ENCODE measurements at regions not wholly inside any gene's neighbourhood (a gene's known extent, or its start where the extent isn't known, plus 50 kb on each side); places are given as distances from the start of the nearest gene placed in this dataset.

GRCh38 chr5:4627131-4627530, 513.0 kb upstream of the ADAMTS16 start:
- Histone ChIP-seq H3K36me3 (ENCODE audit: low read depth) (no peaks in the 10 kb centered on the region), H3K4me1 (ENCODE audit: insufficient read depth, poor library complexity, severe bottlenecking) (no peaks in the 10 kb centered on the region)
- no peak for DNase-seq (ENCODE audit: low spot score)

GRCh38 chr5:4627929-4628328, 512.2 kb upstream of the ADAMTS16 start:
- Histone ChIP-seq H3K4me3 (ENCODE audit: severe bottlenecking) (no peak overlapping the region), H3K4me1 (ENCODE audit: insufficient read depth, poor library complexity, severe bottlenecking) (no peaks in the 10 kb centered on the region)
- ATAC-seq (ENCODE audit: low read depth): no peak

More at GRCh38 chr5:4627131-4627530, 513.0 kb upstream of the ADAMTS16 start:
- ATAC-seq (ENCODE audit: low read depth): no peak
- Histone ChIP-seq H3K27ac (ENCODE audit: poor library complexity, severe bottlenecking) (no peak overlapping the region), H3K9me3 (ENCODE audit: severe bottlenecking) (peaks cover 3% of the 10 kb centered on the region), H3K27me3 (ENCODE audit: insufficient read depth, poor library complexity, severe bottlenecking) (peaks cover 4% of the 10 kb centered on the region), H3K4me3 (ENCODE audit: severe bottlenecking) (no peak overlapping the region)
- TF ChIP-seq, protein P1, sequence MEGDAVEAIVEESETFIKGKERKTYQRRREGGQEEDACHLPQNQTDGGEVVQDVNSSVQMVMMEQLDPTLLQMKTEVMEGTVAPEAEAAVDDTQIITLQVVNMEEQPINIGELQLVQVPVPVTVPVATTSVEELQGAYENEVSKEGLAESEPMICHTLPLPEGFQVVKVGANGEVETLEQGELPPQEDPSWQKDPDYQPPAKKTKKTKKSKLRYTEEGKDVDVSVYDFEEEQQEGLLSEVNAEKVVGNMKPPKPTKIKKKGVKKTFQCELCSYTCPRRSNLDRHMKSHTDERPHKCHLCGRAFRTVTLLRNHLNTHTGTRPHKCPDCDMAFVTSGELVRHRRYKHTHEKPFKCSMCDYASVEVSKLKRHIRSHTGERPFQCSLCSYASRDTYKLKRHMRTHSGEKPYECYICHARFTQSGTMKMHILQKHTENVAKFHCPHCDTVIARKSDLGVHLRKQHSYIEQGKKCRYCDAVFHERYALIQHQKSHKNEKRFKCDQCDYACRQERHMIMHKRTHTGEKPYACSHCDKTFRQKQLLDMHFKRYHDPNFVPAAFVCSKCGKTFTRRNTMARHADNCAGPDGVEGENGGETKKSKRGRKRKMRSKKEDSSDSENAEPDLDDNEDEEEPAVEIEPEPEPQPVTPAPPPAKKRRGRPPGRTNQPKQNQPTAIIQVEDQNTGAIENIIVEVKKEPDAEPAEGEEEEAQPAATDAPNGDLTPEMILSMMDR (IDR thresholded peaks at IDR 0.05; ENCODE audit: poor library complexity, severe bottlenecking): no peak

DNA sequence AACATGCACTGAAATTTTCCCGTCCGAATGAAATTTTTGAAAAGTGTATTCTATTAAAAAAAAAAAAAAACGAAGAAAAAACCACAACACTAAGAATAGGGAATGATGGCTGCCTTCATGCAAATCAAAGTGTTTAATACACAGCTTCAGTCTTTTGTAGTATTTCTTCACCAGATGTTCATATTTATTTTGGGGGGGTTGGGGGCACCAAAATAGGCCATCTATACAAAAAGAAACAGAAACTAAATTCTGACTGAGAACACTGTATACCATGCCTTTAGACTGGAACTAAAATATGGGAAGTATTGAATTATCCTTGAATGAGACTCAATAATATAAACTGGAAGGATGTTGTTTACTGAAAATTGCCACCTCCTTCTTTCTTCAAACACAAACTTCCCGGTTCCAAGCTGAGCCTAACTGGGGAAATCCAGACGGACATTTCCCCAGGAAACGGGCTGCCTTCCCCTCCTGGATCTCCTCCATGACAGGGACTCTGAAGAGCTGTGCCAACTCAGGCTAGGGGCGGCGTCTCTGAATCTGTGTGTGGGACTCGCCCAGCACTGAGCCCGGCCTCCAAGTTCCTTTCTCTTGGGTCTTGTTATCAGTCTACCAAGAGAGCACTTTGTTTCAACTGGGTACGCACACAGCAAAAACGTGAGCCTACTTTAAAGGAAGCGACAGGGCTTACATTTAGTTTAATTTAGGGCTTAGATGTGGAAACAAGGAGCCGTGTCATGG, 511.3 kb upstream of the ADAMTS16 start:
- Histone ChIP-seq H3K9me3 (ENCODE audit: severe bottlenecking) (peaks cover 3% of the 10 kb centered on the region), H3K27me3 (ENCODE audit: insufficient read depth, poor library complexity, severe bottlenecking) (peaks cover 6% of the 10 kb centered on the region), H3K4me1 (ENCODE audit: insufficient read depth, poor library complexity, severe bottlenecking) (no peaks in the 10 kb centered on the region), H3K27ac (ENCODE audit: poor library complexity, severe bottlenecking) (no peak overlapping the region), H3K4me3 (ENCODE audit: severe bottlenecking) (no peak overlapping the region), H3K36me3 (ENCODE audit: low read depth) (no peaks in the 10 kb centered on the region)
- no peak for ATAC-seq (ENCODE audit: low read depth)
- TF ChIP-seq, protein P1 (IDR thresholded peaks at IDR 0.05; ENCODE audit: poor library complexity, severe bottlenecking): no peak
- no peak for DNase-seq (ENCODE audit: low spot score)

More at GRCh38 chr5:4627929-4628328, 512.2 kb upstream of the ADAMTS16 start:
- Histone ChIP-seq H3K27ac (ENCODE audit: poor library complexity, severe bottlenecking) (no peak overlapping the region), H3K36me3 (ENCODE audit: low read depth) (no peaks in the 10 kb centered on the region), H3K9me3 (ENCODE audit: severe bottlenecking) (peaks cover 3% of the 10 kb centered on the region), H3K27me3 (ENCODE audit: insufficient read depth, poor library complexity, severe bottlenecking) (peaks cover 4% of the 10 kb centered on the region)
- no peak for DNase-seq (ENCODE audit: low spot score)
- TF ChIP-seq, protein P1 (IDR thresholded peaks at IDR 0.05; ENCODE audit: poor library complexity, severe bottlenecking): no peak

DNA sequence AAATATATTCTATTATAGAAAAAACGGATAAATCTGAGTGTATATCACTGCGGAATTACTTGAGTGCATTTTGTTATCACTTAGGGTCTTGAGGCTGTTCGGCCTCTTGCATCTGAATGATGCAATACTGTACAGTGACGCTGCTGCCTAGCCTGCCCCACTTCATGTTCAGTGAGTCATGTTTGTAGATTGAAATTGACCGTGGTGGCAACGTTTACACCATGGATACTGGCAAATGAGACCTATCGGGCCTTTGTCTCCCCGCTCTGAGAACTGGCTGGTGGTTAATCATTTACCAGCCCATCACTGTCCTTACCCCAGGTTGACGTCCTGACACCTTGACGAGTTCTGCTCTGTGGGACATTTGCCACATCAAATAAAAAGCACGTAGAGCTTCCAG, 510.1 kb upstream of the ADAMTS16 start:
- H3K27me3 ChIP-seq (ENCODE audit: insufficient read depth, poor library complexity, severe bottlenecking): peaks cover 10% of the 10 kb centered on the region
- peaks cover 5% of the 10 kb centered on the region for H3K9me3 ChIP-seq (ENCODE audit: severe bottlenecking)
- H3K27ac ChIP-seq (ENCODE audit: poor library complexity, severe bottlenecking): no peak overlapping the region
- H3K36me3 ChIP-seq (ENCODE audit: low read depth): no peaks in the 10 kb centered on the region
- TF ChIP-seq, protein P1 (IDR thresholded peaks at IDR 0.05; ENCODE audit: poor library complexity, severe bottlenecking): no peak
- DNase-seq (ENCODE audit: low spot score) (no peak), ATAC-seq (ENCODE audit: low read depth) (no peak)
- H3K4me3 ChIP-seq (ENCODE audit: severe bottlenecking): no peak overlapping the region
- H3K4me1 ChIP-seq (ENCODE audit: insufficient read depth, poor library complexity, severe bottlenecking): no peaks in the 10 kb centered on the region

- Histone ChIP-seq H3K9me3 (ENCODE audit: severe bottlenecking) (peaks cover 2% of the 10 kb centered on the region), H3K4me3 (ENCODE audit: severe bottlenecking) (no peak overlapping the region), H3K27me3 (ENCODE audit: insufficient read depth, poor library complexity, severe bottlenecking) (peaks cover 31% of the 10 kb centered on the region), H3K4me1 (ENCODE audit: insufficient read depth, poor library complexity, severe bottlenecking) (no peaks in the 10 kb centered on the region), H3K36me3 (ENCODE audit: low read depth) (no peaks in the 10 kb centered on the region), H3K27ac (ENCODE audit: poor library complexity, severe bottlenecking) (no peak overlapping the region)
- TF ChIP-seq, protein P1 (IDR thresholded peaks at IDR 0.05; ENCODE audit: poor library complexity, severe bottlenecking): no peak
- ATAC-seq (ENCODE audit: low read depth): no peak
- DNase-seq (ENCODE audit: low spot score): no peak
Observed at GRCh38 chr5:4634342-4634741, 505.8 kb upstream of the ADAMTS16 start.
